NCI-H748 treated with DMSO at 0.1 percent for 48 hours (cell line): ENCODE measurements at regions not wholly inside any gene's neighbourhood (a gene's known extent, or its start where the extent isn't known, plus 50 kb on each side); places are given as distances from the start of the nearest gene placed in this dataset.

Source experiments
- DNase-seq: peaks from one replicate; lab custom pipeline; 2025; lab: John Stamatoyannopoulos, UW

GRCh38 chr22:44402196-44403111, 89.7 kb upstream of the SHISAL1 start:
- no peak for DNase-seq

- no peak for DNase-seq
Observed at GRCh38 chr22:44401783-44402110, 89.0 kb upstream of the SHISAL1 start.

- no peak for DNase-seq
Observed at GRCh38 chr22:44400763-44401060, 88.0 kb upstream of the SHISAL1 start.

- DNase-seq, result no peak
Observed at GRCh38 chr22:44399906-44400762, 87.4 kb upstream of the SHISAL1 start.

GRCh38 chr22:44398856-44399837, 86.4 kb upstream of the SHISAL1 start:
- no peak for DNase-seq

GRCh38 chr22:44396727-44397722, 84.3 kb upstream of the SHISAL1 start:
- no peak for DNase-seq

- no peak for DNase-seq
Observed at GRCh38 chr22:44396021-44396726, 83.4 kb upstream of the SHISAL1 start.

GRCh38 chr22:44395118-44396005, 82.6 kb upstream of the SHISAL1 start:
- no peak for DNase-seq

GRCh38 chr22:44394246-44395117, 81.7 kb upstream of the SHISAL1 start:
- DNase-seq, result no peak

GRCh38 chr22:44393066-44393465, 80.3 kb upstream of the SHISAL1 start:
- DNase-seq, result no peak

- no peak for DNase-seq
Observed at GRCh38 chr22:44392446-44392921, 79.7 kb upstream of the SHISAL1 start.

- DNase-seq, result no peak
Observed at GRCh38 chr22:44391481-44392445, 79.0 kb upstream of the SHISAL1 start.

GRCh38 chr22:44391015-44391414, 78.3 kb upstream of the SHISAL1 start:
- no peak for DNase-seq

- DNase-seq, result no peak
Observed at GRCh38 chr22:44390613-44390970, 77.8 kb upstream of the SHISAL1 start.

GRCh38 chr22:44389926-44390612, 77.3 kb upstream of the SHISAL1 start:
- no peak for DNase-seq

- DNase-seq, result no peak
Observed at GRCh38 chr22:44389181-44389580, 76.4 kb upstream of the SHISAL1 start.
